Erythroblast (primary cell): ENCODE measurements at regions not wholly inside any gene's neighbourhood (a gene's known extent, or its start where the extent isn't known, plus 50 kb on each side); places are given as distances from the start of the nearest gene placed in this dataset.
A peak's percentile ranks its signal among the peaks of the same experiment; 100 is the strongest.

Experiments
- DNase-seq, 2 experiments: peaks; one replicate each; lab custom pipeline; 2025; lab: John Stamatoyannopoulos, UW
- GATA1 ChIP-seq: IDR thresholded peaks from 2 replicates; pipeline ENCODE4 v1.6.1; 2011; ENCODE audit warnings: low read depth, mild to moderate bottlenecking, control low read depth, low read length, moderate library complexity
- POLR2A ChIP-seq: IDR thresholded peaks from 2 replicates; pipeline ENCODE4 v1.6.1; 2011; ENCODE audit warnings: mild to moderate bottlenecking, low read length

GRCh38 chr6:53216301-53216700 lies 67.7 kb upstream of the GCM1 start:
- DNase-seq, result peak in 1 of 2 experiments; percentile 33
- no peak for TF ChIP-seq GATA1
- TF ChIP-seq POLR2A, result no peak

- no peak for DNase-seq
- no peak for TF ChIP-seq GATA1
- no peak for TF ChIP-seq POLR2A
These were observed 65.5 kb upstream of the GCM1 start for GRCh38 chr6:53214172-53214571.

DNA sequence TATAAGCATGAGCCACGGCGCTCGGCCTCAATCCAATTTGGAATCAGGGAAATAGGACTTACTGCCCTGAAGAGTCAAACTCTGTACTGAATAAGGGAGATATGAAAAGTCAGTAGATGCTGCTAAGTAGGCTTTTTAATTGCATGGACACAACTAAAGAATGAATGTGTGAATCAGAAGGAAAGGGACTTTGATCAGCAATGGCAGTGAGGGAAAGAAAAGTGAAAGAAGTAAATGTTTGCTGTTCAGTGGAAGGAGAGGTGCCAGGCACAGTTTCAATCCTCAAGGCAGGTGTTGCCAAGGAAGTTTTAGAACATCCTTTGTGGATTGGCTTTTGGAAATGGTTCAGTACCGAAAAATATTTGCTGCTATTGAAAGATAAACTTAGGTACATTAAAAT lies 62.2 kb upstream of the GCM1 start:
- DNase-seq, result no peak
- TF ChIP-seq POLR2A, result no peak

DNA sequence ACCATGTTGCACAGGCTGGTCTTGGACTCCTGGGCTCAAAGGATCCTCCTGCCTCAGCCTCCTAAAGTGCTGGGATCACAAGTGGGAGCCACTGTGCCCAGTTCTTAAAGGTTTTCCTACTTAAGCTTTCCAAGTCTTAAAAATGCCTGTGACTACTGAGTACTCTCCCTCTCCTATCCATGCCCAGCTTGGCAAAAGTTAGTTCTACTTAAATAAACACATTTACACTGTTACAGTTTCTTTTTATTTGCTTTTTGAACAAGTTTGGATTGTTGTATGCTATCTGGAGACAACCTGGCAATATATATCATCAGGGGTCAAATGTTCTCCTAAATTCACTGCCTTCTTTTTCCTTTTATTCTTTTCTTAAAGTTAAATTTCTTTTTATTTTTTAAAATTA lies 61.0 kb upstream of the GCM1 start:
- TF ChIP-seq GATA1 (no peak), POLR2A (no peak)
- DNase-seq, result no peak

DNA sequence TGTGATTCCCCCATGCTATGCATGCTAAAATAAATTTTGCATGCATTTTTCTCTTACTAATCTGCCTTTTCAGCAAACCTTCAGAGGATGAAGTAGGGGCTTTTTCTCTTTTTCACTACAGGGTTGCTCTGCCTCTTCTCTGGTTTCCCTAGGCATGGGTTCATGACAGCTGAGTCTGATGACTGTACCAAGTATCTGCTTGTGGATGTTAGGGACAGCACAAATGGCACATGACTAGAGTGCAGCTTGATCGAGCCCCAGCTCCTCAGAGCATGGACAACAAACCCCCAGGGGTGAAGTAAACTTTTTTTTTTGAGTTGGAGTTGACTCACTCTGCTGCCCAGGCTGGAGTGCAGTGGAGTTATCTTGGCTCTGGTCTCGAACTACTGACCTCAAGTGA lies 57.1 kb upstream of the GCM1 start:
- TF ChIP-seq POLR2A, result no peak
- no peak for TF ChIP-seq GATA1

DNA sequence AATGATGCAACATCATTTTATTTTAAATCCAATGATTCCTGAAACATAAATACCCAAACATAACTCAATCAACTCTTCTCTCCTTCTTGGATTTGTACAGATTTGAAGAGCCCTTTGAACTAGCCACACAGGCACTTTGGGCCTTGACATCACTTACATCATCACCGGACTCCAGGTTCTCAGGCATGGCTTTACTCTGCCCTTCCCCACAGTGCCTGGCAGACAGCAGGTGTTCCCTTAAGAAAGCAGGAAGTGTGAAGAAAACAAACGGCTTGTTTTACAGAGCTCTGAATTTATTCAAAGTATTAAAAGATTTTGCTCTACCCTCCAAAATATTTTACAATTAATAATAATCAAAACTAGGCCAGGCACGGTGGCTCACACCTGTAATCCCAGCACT lies 54.8 kb upstream of the GCM1 start:
- DNase-seq, result no peak
- TF ChIP-seq GATA1 (no peak), POLR2A (no peak)

More for the DNA sequence above, 57.1 kb upstream of the GCM1 start:
- DNase-seq, result no peak

- TF ChIP-seq GATA1 (no peak), POLR2A (no peak)
- no peak for DNase-seq
These were observed 53.4 kb upstream of the GCM1 start for GRCh38 chr6:53202052-53202451.

GRCh38 chr6:53201270-53201669 lies 52.6 kb upstream of the GCM1 start:
- TF ChIP-seq GATA1, result no peak
- no peak for TF ChIP-seq POLR2A
- no peak for DNase-seq

DNA sequence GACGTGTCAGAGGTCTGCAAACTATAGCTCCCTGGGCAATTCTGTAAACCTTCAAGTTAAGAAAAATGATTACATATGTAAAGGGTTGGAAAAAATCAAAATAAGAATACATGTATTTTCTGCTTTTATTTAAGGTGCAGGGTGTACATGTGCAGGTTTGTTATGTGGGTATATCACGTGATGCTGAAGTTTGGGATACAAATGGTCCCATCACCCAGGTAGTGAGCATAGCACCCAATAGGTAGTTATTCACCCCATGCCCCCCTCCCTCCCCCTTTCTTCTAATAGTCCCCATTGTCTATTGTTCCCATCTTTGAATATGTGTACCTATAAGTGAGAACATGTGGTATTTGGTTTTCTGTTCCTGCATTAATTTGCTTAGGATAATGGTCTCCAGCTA lies 51.1 kb upstream of the GCM1 start:
- TF ChIP-seq POLR2A (no peak), GATA1 (no peak)
- DNase-seq, result no peak

GRCh38 chr6:53199156-53199555 lies 50.5 kb upstream of the GCM1 start:
- TF ChIP-seq GATA1, result no peak
- no peak for TF ChIP-seq POLR2A
- DNase-seq, result no peak
